Duodenal mucosa (tissue), 2 donors: ENCODE measurements at regions not wholly inside any gene's neighbourhood (a gene's known extent, or its start where the extent isn't known, plus 50 kb on each side); places are given as distances from the start of the nearest gene placed in this dataset.

Experiments used
- H3K27ac ChIP-seq: one replicate; pipeline ENCODE4 v1.7.0; 2013; ENCODE audit warnings: low read depth, low read length
- H3K27me3 ChIP-seq, 2 donors: one replicate each; pipeline ENCODE4 v1.7.0; 2013; ENCODE audit warnings: low read length in 2 of 2, control low read depth in 1 of 2; ENCODE audit not compliant: insufficient read depth in 2 of 2, control insufficient read depth in 1 of 2
- H3K36me3 ChIP-seq, 2 donors: one replicate each; pipeline ENCODE4 v1.7.0; 2013; ENCODE audit warnings: low read length in 2 of 2, control low read depth in 1 of 2; ENCODE audit not compliant: insufficient read depth in 2 of 2, control insufficient read depth in 1 of 2
- H3K4me1 ChIP-seq, 2 donors: one replicate each; pipeline ENCODE4 v1.7.0; 2013; ENCODE audit warnings: low read length in 2 of 2, control low read depth in 1 of 2; ENCODE audit not compliant: insufficient read depth in 2 of 2, control insufficient read depth in 1 of 2
- H3K4me3 ChIP-seq, 2 donors: one replicate each; pipeline ENCODE4 v1.7.0; 2013; ENCODE audit warnings: low read length in 2 of 2, low read depth in 1 of 2
- H3K9ac ChIP-seq, 2 donors: one replicate each; pipeline ENCODE4 v1.7.0; 2013; ENCODE audit warnings: low read length in 2 of 2, low read depth in 1 of 2
- H3K9me3 ChIP-seq, 2 donors: one replicate each; pipeline ENCODE4 v1.7.0; 2013; ENCODE audit warnings: low read length in 2 of 2, control low read depth in 1 of 2; ENCODE audit not compliant: control insufficient read depth in 1 of 2

- no peaks in the 10 kb centered on the region for H3K9me3 ChIP-seq
- H3K9ac ChIP-seq, result no peak overlapping the region
- no peak overlapping the region for H3K27ac ChIP-seq
- no peaks in the 10 kb centered on the region for H3K27me3 ChIP-seq
- no peaks in the 10 kb centered on the region for H3K4me1 ChIP-seq
- no peaks in the 10 kb centered on the region for H3K36me3 ChIP-seq
- H3K4me3 ChIP-seq, result no peak overlapping the region
These were observed 475.3 kb upstream of the ZFHX3 start for GRCh38 chr16:73523209-73523608.

DNA sequence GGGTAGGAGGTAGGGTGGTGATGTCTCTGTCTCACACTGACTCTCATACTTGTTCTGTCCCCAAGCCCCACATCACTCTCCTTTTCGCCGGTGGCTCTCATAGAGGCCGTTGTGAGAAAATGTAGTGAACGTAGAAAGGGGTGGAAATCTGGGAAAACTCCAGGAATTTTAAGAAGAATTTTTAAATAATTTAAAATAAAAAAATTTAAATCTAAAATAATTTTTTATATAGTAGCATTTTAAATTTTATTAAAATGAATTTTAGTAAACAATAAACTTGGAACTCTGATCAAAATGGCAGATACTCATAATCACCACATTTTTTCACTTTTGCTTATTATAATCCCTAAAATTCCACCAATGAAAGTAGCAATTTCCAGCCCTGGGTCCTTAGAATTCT lies 473.6 kb upstream of the ZFHX3 start:
- H3K9me3 ChIP-seq, result no peaks in the 10 kb centered on the region
- no peaks in the 10 kb centered on the region for H3K27me3 ChIP-seq
- no peaks in the 10 kb centered on the region for H3K36me3 ChIP-seq
- H3K4me1 ChIP-seq, result no peaks in the 10 kb centered on the region
- H3K4me3 ChIP-seq, result no peak overlapping the region
- no peak overlapping the region for H3K27ac ChIP-seq
- no peak overlapping the region for H3K9ac ChIP-seq

DNA sequence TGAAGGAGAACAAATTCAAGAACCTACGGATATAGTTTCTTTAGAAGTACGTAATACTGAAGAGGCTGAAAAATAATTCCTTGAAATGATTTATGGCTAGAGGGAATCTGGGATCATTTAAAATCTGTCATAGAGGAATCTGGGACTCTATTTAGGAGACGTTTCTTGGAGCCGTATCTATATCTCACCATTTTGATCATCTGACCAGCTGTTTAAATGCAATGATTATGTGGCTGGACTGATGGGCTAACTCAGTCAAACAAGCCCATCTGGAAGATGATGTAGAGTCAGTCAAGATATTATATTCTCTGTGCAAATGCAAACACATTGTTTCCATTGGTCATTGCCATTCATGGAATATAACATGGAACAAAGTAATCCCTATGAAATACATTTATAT lies 467.7 kb upstream of the ZFHX3 start:
- H3K27me3 ChIP-seq, result no peaks in the 10 kb centered on the region
- no peaks in the 10 kb centered on the region for H3K4me1 ChIP-seq
- no peak overlapping the region for H3K27ac ChIP-seq
- H3K9me3 ChIP-seq, result no peaks in the 10 kb centered on the region
- H3K9ac ChIP-seq, result no peak overlapping the region
- H3K36me3 ChIP-seq, result no peaks in the 10 kb centered on the region
- H3K4me3 ChIP-seq, result no peak overlapping the region

DNA sequence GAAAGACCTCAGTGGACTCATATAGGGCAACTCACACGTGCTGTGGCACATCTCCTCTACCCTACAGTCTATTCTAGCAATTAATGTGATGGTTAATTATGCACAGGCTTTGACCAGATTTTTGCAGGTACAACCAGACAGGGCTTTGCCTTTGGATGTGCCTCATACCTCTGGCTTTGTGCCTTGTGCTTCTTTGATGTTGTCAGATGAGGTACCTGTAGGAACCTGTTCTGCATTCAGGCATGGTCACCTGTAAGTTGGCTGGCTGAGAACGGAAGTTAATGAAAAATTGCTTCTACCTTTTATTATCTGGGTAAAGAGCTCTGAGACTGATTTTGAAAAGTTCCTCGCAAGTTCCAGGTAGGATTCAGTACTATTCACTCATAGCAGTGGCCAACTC lies 462.9 kb upstream of the ZFHX3 start:
- no peak overlapping the region for H3K9ac ChIP-seq
- no peak overlapping the region for H3K4me3 ChIP-seq
- no peak overlapping the region for H3K27ac ChIP-seq
- no peaks in the 10 kb centered on the region for H3K9me3 ChIP-seq
- H3K4me1 ChIP-seq, result no peaks in the 10 kb centered on the region
- H3K27me3 ChIP-seq, result no peaks in the 10 kb centered on the region
- no peaks in the 10 kb centered on the region for H3K36me3 ChIP-seq

GRCh38 chr16:73506568-73507056 lies 458.7 kb upstream of the ZFHX3 start:
- Histone ChIP-seq H3K9ac (no peak overlapping the region), H3K36me3 (no peaks in the 10 kb centered on the region), H3K4me3 (no peak overlapping the region), H3K9me3 (no peaks in the 10 kb centered on the region), H3K27ac (no peak overlapping the region), H3K27me3 (no peaks in the 10 kb centered on the region), H3K4me1 (no peaks in the 10 kb centered on the region)

DNA sequence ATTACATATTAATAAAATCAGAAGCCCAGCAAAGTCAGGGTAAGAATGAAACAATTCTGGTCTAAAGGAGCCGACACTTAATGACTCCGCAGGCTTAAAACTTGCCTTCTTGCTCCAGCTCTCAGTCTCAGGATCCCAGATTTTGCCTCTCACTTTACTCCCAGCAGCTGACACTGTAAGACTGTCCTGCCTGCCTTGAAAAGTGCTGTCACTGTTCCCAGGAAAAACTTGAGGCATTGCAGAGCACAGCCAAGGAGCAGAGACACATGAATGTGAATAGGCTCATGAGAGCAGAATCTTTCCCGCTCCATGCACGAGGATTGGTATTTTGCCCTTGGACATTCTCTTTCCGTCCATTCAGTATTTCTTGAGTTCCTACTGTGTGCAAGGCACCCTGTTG lies 457.6 kb upstream of the ZFHX3 start:
- H3K9ac ChIP-seq, result no peak overlapping the region

DNA sequence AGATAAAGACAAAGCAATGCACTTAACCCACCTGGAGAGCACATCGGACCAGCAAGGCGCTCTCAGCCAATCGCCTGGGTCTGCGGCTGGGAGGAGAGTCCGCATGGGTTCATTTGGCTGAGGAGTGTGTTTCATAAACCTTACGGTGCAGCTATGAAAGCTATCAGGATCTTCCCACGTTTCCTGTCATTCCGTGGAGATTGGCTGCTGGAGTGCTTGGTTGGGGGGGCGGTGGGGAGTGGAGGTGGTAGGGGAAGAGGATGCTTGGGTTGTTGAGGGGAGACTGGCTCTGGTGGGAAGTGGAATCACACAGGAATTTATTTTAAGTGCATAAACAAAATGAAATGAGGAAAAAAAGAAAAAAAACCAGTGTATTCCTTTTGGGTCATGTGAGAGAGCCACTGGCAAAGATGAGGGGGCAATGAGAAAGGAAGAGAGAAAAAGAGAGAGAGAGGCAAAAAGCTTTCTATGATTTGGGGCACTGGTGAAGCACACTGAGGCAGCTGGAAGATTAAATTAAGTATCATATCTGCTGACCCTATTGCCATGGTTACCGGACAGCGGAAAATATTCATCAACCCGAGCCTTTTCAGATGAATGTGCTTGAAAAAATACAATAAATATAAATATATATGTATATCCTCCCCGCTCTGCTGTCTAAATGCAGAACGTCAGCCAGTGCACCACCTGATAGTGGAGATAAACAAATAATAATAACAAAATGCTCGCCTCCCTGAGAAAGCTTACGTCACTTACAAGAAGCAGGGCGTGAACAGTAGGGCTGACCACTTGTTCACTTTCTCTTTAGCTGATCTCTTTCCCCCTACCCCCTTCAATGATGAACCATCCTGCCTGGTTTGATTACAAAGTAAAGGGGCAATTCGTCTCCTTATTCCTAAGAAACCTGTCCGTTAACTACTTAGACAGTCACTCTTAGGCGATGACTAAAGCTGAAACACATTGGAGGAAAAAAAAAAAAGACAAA lies 457.0 kb upstream of the ZFHX3 start:
- Histone ChIP-seq H3K9me3 (no peaks in the 10 kb centered on the region), H3K4me1 (no peaks in the 10 kb centered on the region), H3K4me3 (no peak overlapping the region), H3K27me3 (no peaks in the 10 kb centered on the region), H3K36me3 (no peaks in the 10 kb centered on the region), H3K9ac (no peak overlapping the region), H3K27ac (no peak overlapping the region)

More for the DNA sequence above, 457.6 kb upstream of the ZFHX3 start:
- H3K27me3 ChIP-seq, result no peaks in the 10 kb centered on the region
- no peak overlapping the region for H3K27ac ChIP-seq
- no peaks in the 10 kb centered on the region for H3K36me3 ChIP-seq
- H3K4me3 ChIP-seq, result no peak overlapping the region
- no peaks in the 10 kb centered on the region for H3K4me1 ChIP-seq
- no peaks in the 10 kb centered on the region for H3K9me3 ChIP-seq

DNA sequence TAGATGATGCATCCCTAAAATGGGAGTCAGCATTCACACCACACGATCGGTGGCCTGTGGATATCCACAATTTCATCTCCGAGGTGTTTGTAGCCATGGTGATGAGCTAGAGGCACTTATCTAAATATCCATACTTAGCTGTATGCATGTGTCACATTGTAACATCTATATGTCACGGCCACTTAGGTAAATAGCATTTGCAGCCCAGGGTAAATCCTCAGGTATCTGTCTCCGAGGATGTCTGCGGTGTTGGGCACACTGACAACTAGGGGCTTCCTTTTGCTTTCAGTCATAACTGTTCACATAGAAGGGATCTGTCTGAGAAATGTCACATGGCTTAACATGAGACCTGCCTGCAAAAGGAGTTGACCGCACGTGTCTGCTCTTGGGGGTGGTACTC lies 455.2 kb upstream of the ZFHX3 start:
- no peaks in the 10 kb centered on the region for H3K36me3 ChIP-seq
- H3K27ac ChIP-seq, result no peak overlapping the region
- no peaks in the 10 kb centered on the region for H3K9me3 ChIP-seq
- H3K27me3 ChIP-seq, result no peaks in the 10 kb centered on the region
- no peak overlapping the region for H3K4me3 ChIP-seq
- H3K9ac ChIP-seq, result no peak overlapping the region
- H3K4me1 ChIP-seq, result no peaks in the 10 kb centered on the region

GRCh38 chr16:73499276-73499675 lies 451.3 kb upstream of the ZFHX3 start:
- Histone ChIP-seq H3K27ac (no peak overlapping the region), H3K4me1 (no peaks in the 10 kb centered on the region), H3K27me3 (no peaks in the 10 kb centered on the region), H3K9ac (no peak overlapping the region), H3K4me3 (no peak overlapping the region), H3K36me3 (no peaks in the 10 kb centered on the region), H3K9me3 (no peaks in the 10 kb centered on the region)

- H3K4me3 ChIP-seq, result no peak overlapping the region
- peaks cover 8% of the 10 kb centered on the region in 2 donors for H3K27me3 ChIP-seq
- no peak overlapping the region for H3K9ac ChIP-seq
- H3K9me3 ChIP-seq, result no peaks in the 10 kb centered on the region
- H3K36me3 ChIP-seq, result no peaks in the 10 kb centered on the region
- no peaks in the 10 kb centered on the region for H3K4me1 ChIP-seq
- no peak overlapping the region for H3K27ac ChIP-seq
These were observed 438.0 kb upstream of the ZFHX3 start for GRCh38 chr16:73485880-73486279.
